Neutrophil (primary cell): ENCODE measurements at regions not wholly inside any gene's neighbourhood (a gene's known extent, or its start where the extent isn't known, plus 50 kb on each side); places are given as distances from the start of the nearest gene placed in this dataset.

Experiments used
- H3K27ac ChIP-seq: fragments of 200-600 bp; sonication (generic); 2 replicates; pipeline ENCODE4 v1.5.1; 2016; ENCODE audit warnings: mild to moderate bottlenecking, moderate library complexity
- H3K27me3 ChIP-seq: fragments of 200-600 bp; sonication (generic); 2 replicates; pipeline ENCODE4 v1.6.0; 2016; ENCODE audit warnings: mild to moderate bottlenecking
- H3K36me3 ChIP-seq: fragments of 200-600 bp; sonication (generic); 2 replicates; pipeline ENCODE4 v1.5.1; 2017
- H3K4me1 ChIP-seq, 2 experiments: fragments of 200-600 bp in 1 of 2; sonication (generic) in 1 of 2; 1 replicate in 1 of 2; 2 replicates in 1 of 2; pipeline versions ENCODE4 v1.5.1 to v1.6.1; 2013 to 2016; ENCODE audit warnings: low read depth in 1 of 2, low read length in 1 of 2, mild to moderate bottlenecking in 1 of 2, moderate library complexity in 1 of 2; ENCODE audit not compliant: control insufficient read depth in 1 of 2, insufficient read depth in 1 of 2
- H3K4me3 ChIP-seq, 2 experiments: fragments of 200-600 bp in 1 of 2; sonication (generic) in 1 of 2; 1 replicate in 1 of 2; 2 replicates in 1 of 2; pipeline ENCODE4 v1.5.1; 2013 to 2016; ENCODE audit warnings: low read depth in 1 of 2, low read length in 1 of 2, mild to moderate bottlenecking in 1 of 2, moderate library complexity in 1 of 2
- H3K9me3 ChIP-seq: fragments of 200-600 bp; sonication (generic); 2 replicates; pipeline ENCODE4 v1.5.1; 2016
- CTCF ChIP-seq: fragments of 200-600 bp; sonication (generic); IDR thresholded peaks from 2 replicates; pipeline ENCODE4 v1.5.1; 2016; ENCODE audit warnings: antibody characterized with exemption

- H3K27ac ChIP-seq = no peak overlapping the region
- TF ChIP-seq CTCF = no peak
Measured at GRCh38 chr2:6739547-6739946, 126.2 kb downstream of the CMPK2 start.

GRCh38 chr2:6741229-6741628 lies 124.5 kb downstream of the CMPK2 start:
- no peaks in the 10 kb centered on the region for H3K36me3 ChIP-seq
- TF ChIP-seq CTCF = no peak
- H3K27me3 ChIP-seq = no peaks in the 10 kb centered on the region
- H3K4me3 ChIP-seq = no peak overlapping the region
- no peaks in the 10 kb centered on the region for H3K9me3 ChIP-seq
- no peak overlapping the region for H3K27ac ChIP-seq
- no peaks in the 10 kb centered on the region for H3K4me1 ChIP-seq

More at GRCh38 chr2:6739547-6739946, 126.2 kb downstream of the CMPK2 start:
- Histone ChIP-seq H3K36me3 (no peaks in the 10 kb centered on the region), H3K4me3 (no peak overlapping the region), H3K9me3 (no peaks in the 10 kb centered on the region), H3K27me3 (no peaks in the 10 kb centered on the region), H3K4me1 (no peaks in the 10 kb centered on the region)

- peaks cover 8% of the 10 kb centered on the region for H3K27me3 ChIP-seq
- H3K4me3 ChIP-seq = no peak overlapping the region
- H3K27ac ChIP-seq = no peak overlapping the region
- no peak for TF ChIP-seq CTCF
- H3K9me3 ChIP-seq = no peaks in the 10 kb centered on the region
- no peaks in the 10 kb centered on the region for H3K4me1 ChIP-seq
- H3K36me3 ChIP-seq = no peaks in the 10 kb centered on the region
Measured at GRCh38 chr2:6744038-6744437, 121.7 kb downstream of the CMPK2 start.

GRCh38 chr2:6747433-6747832 lies 118.3 kb downstream of the CMPK2 start:
- Histone ChIP-seq H3K9me3 (no peaks in the 10 kb centered on the region), H3K27me3 (peaks cover 16% of the 10 kb centered on the region), H3K4me1 (no peaks in the 10 kb centered on the region), H3K27ac (no peak overlapping the region), H3K36me3 (no peaks in the 10 kb centered on the region), H3K4me3 (no peak overlapping the region)
- no peak for TF ChIP-seq CTCF

- TF ChIP-seq CTCF = no peak
- Histone ChIP-seq H3K9me3 (no peaks in the 10 kb centered on the region), H3K27ac (no peak overlapping the region), H3K36me3 (no peaks in the 10 kb centered on the region), H3K4me1 (no peaks in the 10 kb centered on the region), H3K27me3 (peaks cover 17% of the 10 kb centered on the region), H3K4me3 (no peak overlapping the region)
Measured at GRCh38 chr2:6748406-6749067, 117.2 kb downstream of the CMPK2 start.

GRCh38 chr2:6749962-6750361 lies 115.7 kb downstream of the CMPK2 start:
- no peak for TF ChIP-seq CTCF
- no peak overlapping the region for H3K27ac ChIP-seq
- H3K27me3 ChIP-seq = peaks cover 28% of the 10 kb centered on the region
- no peaks in the 10 kb centered on the region for H3K4me1 ChIP-seq
- H3K36me3 ChIP-seq = no peaks in the 10 kb centered on the region
- H3K4me3 ChIP-seq = no peak overlapping the region
- no peaks in the 10 kb centered on the region for H3K9me3 ChIP-seq
